ENCODE measurements at regions not wholly inside any gene's neighbourhood (a gene's known extent, or its start where the extent isn't known, plus 50 kb on each side); places are given as distances from the start of the nearest gene placed in this dataset.

- H3K9me3 Mint-ChIP-seq (ENCODE audit: low read depth), result no peaks in the 10 kb centered on the region
- no peaks in the 10 kb centered on the region for H3K27me3 Mint-ChIP-seq
- H3K36me3 Mint-ChIP-seq (ENCODE audit: insufficient read depth), result no peaks in the 10 kb centered on the region
- no peak overlapping the region for H3K27ac Mint-ChIP-seq
- DNase-seq (ENCODE audit: low spot score, unreplicated experiment), result no peak
- H3K4me3 Mint-ChIP-seq (ENCODE audit: low read depth), result no peak overlapping the region
- H3K4me1 Mint-ChIP-seq (ENCODE audit: low read depth), result no peaks in the 10 kb centered on the region
- TF ChIP-seq, protein P1, sequence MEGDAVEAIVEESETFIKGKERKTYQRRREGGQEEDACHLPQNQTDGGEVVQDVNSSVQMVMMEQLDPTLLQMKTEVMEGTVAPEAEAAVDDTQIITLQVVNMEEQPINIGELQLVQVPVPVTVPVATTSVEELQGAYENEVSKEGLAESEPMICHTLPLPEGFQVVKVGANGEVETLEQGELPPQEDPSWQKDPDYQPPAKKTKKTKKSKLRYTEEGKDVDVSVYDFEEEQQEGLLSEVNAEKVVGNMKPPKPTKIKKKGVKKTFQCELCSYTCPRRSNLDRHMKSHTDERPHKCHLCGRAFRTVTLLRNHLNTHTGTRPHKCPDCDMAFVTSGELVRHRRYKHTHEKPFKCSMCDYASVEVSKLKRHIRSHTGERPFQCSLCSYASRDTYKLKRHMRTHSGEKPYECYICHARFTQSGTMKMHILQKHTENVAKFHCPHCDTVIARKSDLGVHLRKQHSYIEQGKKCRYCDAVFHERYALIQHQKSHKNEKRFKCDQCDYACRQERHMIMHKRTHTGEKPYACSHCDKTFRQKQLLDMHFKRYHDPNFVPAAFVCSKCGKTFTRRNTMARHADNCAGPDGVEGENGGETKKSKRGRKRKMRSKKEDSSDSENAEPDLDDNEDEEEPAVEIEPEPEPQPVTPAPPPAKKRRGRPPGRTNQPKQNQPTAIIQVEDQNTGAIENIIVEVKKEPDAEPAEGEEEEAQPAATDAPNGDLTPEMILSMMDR (IDR thresholded peaks at IDR 0.05; ENCODE audit: unreplicated experiment), result no peak
Observed at GRCh38 chr1:208544794-208545193, 300.6 kb upstream of the PLXNA2 start.

GRCh38 chr1:208551024-208551423, 306.8 kb upstream of the PLXNA2 start:
- Mint-ChIP-seq H3K4me3 (ENCODE audit: low read depth) (no peak overlapping the region), H3K27me3 (peaks cover 2% of the 10 kb centered on the region), H3K9me3 (ENCODE audit: low read depth) (no peaks in the 10 kb centered on the region), H3K27ac (no peak overlapping the region), H3K4me1 (ENCODE audit: low read depth) (peaks cover 9% of the 10 kb centered on the region), H3K36me3 (ENCODE audit: insufficient read depth) (no peaks in the 10 kb centered on the region)
- no peak for DNase-seq (ENCODE audit: low spot score, unreplicated experiment)
- TF ChIP-seq, protein P1 (IDR thresholded peaks at IDR 0.05; ENCODE audit: unreplicated experiment), result no peak

DNA sequence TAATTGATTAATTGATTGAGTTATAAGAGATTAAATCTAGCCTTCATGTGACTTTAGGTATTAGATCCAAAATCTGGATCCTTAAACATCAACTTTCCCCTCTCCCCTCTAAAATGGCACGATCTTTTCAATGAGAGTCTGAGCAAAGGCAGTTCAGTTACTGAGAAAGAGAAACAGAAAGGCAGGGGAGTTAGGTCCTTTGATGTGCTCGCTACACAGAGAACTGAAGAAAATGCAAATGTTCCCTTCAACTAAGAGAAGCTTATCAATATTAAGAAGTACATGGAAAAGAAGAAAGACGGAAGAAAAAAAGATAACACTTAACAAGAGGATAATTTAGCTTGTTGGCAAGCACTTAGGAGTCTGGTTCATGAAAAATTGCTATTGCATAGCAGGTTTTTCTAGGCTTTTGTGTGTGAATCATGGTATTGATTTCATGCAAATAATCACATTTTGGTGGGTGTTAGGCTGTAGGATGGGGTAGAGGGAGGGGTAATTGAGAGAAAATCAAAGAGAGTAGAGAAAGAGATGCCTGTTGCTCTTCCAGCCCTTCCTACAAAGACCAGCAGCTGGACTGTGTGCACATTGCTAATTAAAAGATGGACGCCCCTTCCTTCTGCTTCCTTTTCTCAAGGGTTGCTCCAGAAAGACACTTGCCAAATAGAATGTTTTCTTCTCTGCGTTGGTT, 307.6 kb upstream of the PLXNA2 start:
- Mint-ChIP-seq H3K4me3 (ENCODE audit: low read depth) (no peak overlapping the region), H3K27ac (no peak overlapping the region), H3K9me3 (ENCODE audit: low read depth) (no peaks in the 10 kb centered on the region), H3K27me3 (peaks cover 2% of the 10 kb centered on the region), H3K4me1 (ENCODE audit: low read depth) (peaks cover 9% of the 10 kb centered on the region), H3K36me3 (ENCODE audit: insufficient read depth) (no peaks in the 10 kb centered on the region)
- DNase-seq (ENCODE audit: low spot score, unreplicated experiment), result no peak
- TF ChIP-seq, protein P1 (IDR thresholded peaks at IDR 0.05; ENCODE audit: unreplicated experiment), result no peak

- Mint-ChIP-seq H3K27ac (no peak overlapping the region), H3K4me3 (ENCODE audit: low read depth) (no peak overlapping the region), H3K27me3 (peaks cover 5% of the 10 kb centered on the region), H3K9me3 (ENCODE audit: low read depth) (no peaks in the 10 kb centered on the region), H3K36me3 (ENCODE audit: insufficient read depth) (no peaks in the 10 kb centered on the region), H3K4me1 (ENCODE audit: low read depth) (peaks cover 9% of the 10 kb centered on the region)
- TF ChIP-seq, protein P1 (IDR thresholded peaks at IDR 0.05; ENCODE audit: unreplicated experiment), result no peak
- DNase-seq (ENCODE audit: low spot score, unreplicated experiment), result no peak
Observed at GRCh38 chr1:208552928-208553327, 308.7 kb upstream of the PLXNA2 start.

DNA sequence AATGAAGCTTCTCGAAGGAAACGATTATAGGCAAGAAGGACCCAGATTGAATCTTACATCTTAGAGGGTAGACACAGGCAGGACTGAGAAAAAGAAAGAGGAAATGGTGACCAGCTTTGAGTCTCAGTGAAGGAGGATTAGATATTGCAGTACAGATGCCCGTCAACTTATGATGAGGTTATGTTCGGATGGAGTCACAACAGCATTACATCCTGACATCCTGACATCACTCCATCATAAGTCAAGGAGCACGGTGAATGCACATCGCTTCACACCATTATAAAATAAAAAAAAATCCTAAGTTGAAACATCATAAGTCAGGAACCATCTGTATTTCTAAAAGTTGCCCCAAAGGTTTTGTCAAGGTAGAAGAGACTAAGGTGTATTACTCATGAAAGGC, 312.3 kb upstream of the PLXNA2 start:
- Mint-ChIP-seq H3K27ac (no peak overlapping the region), H3K9me3 (ENCODE audit: low read depth) (no peaks in the 10 kb centered on the region), H3K4me3 (ENCODE audit: low read depth) (no peak overlapping the region), H3K27me3 (peaks cover 11% of the 10 kb centered on the region), H3K36me3 (ENCODE audit: insufficient read depth) (no peaks in the 10 kb centered on the region), H3K4me1 (ENCODE audit: low read depth) (peaks cover 18% of the 10 kb centered on the region)
- TF ChIP-seq, protein P1 (IDR thresholded peaks at IDR 0.05; ENCODE audit: unreplicated experiment), result no peak
- DNase-seq (ENCODE audit: low spot score, unreplicated experiment), result no peak
